ENCODE measurements at regions not wholly inside any gene's neighbourhood (a gene's known extent, or its start where the extent isn't known, plus 50 kb on each side); places are given as distances from the start of the nearest gene placed in this dataset.

DNA sequence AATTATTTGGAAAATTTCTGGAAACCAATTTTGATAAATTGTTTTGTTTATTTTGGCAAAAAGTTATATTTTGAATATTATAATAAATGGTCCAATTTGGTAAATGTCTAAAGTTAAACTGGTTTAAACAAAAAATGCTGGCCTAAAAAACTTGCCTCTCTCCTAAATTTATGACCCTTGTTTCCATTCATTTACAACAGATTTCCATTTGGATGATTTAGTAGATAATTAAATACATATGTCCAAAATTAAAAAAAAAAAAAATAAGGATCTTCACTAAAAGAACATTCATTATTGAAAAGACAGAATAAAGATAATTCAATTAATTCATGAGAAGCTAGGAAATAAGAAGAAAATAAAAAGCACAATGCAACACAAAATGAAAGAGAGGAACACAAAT, 449.5 kb downstream of the SPRY1 start:
- TF ChIP-seq, protein P1, sequence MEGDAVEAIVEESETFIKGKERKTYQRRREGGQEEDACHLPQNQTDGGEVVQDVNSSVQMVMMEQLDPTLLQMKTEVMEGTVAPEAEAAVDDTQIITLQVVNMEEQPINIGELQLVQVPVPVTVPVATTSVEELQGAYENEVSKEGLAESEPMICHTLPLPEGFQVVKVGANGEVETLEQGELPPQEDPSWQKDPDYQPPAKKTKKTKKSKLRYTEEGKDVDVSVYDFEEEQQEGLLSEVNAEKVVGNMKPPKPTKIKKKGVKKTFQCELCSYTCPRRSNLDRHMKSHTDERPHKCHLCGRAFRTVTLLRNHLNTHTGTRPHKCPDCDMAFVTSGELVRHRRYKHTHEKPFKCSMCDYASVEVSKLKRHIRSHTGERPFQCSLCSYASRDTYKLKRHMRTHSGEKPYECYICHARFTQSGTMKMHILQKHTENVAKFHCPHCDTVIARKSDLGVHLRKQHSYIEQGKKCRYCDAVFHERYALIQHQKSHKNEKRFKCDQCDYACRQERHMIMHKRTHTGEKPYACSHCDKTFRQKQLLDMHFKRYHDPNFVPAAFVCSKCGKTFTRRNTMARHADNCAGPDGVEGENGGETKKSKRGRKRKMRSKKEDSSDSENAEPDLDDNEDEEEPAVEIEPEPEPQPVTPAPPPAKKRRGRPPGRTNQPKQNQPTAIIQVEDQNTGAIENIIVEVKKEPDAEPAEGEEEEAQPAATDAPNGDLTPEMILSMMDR (IDR thresholded peaks at IDR 0.05 in 8 of 11, conservative IDR thresholded peaks at IDR 0.05 in 3 of 11): no peak
- TF ChIP-seq POLR2AphosphoS5 (IDR thresholded peaks at IDR 0.05): no peak
